A549 (cell line): ENCODE measurements at regions not wholly inside any gene's neighbourhood (a gene's known extent, or its start where the extent isn't known, plus 50 kb on each side); places are given as distances from the start of the nearest gene placed in this dataset.

Experiments used
- ATOH8 ChIP-seq: fragments of 250-450 bp; sonication (Bioruptor Pico); IDR thresholded peaks from 2 replicates; pipeline ENCODE4 v1.5.0; 2020; ENCODE audit warnings: low read depth, mild to moderate bottlenecking, moderate library complexity
- CTCF ChIP-seq: fragments of >200 bp; sonication (Bioruptor Twin); formaldehyde crosslinking; IDR thresholded peaks from 3 replicates; pipeline ENCODE4 v1.5.1; 2016
- ESRRA ChIP-seq: fragments of 150-350 bp; IDR thresholded peaks from 2 replicates; pipeline ENCODE4 v1.6.1; 2014; ENCODE audit warnings: mild to moderate bottlenecking, low read length, borderline replicate concordance
- FOSL2 ChIP-seq, 2 experiments: fragments of 450-650 bp in 1 of 2; fragments of >200 bp in 1 of 2; sonication (Bioruptor Twin) in 1 of 2; formaldehyde crosslinking; IDR thresholded peaks; 2 replicates each; pipeline versions ENCODE4 v1.5.0 to v1.6.1; 2016 to 2020; ENCODE audit warnings: mild to moderate bottlenecking in 1 of 2, moderate library complexity in 1 of 2
- GATA3 ChIP-seq: IDR thresholded peaks from 2 replicates; pipeline ENCODE4 v1.6.1; 2012; ENCODE audit warnings: borderline replicate concordance
- RCOR1 ChIP-seq: fragments of 150-350 bp; IDR thresholded peaks from 2 replicates; pipeline ENCODE4 v1.6.1; 2014; ENCODE audit warnings: antibody characterized with exemption, low read length, low read depth
- ZFP36 ChIP-seq: fragments of 450-650 bp; IDR thresholded peaks from 2 replicates; pipeline ENCODE4 v1.6.1; 2014; ENCODE audit warnings: borderline replicate concordance; ENCODE audit not compliant: partially characterized antibody

- TF ChIP-seq CTCF (no peak), ESRRA (no peak), FOSL2 (IDR thresholded peaks at IDR 0.05) (no peak), FOSL2 (CRISPR knock-in tag; IDR thresholded peaks at IDR 0.05) (no peak), RCOR1 (no peak), ATOH8 (CRISPR knock-in tag) (no peak), ZFP36 (no peak), GATA3 (no peak)
Measured at GRCh38 chr3:124425972-124426371, 304.3 kb upstream of the UMPS start.
